GM19463 (cell line): ENCODE measurements at regions not wholly inside any gene's neighbourhood (a gene's known extent, or its start where the extent isn't known, plus 50 kb on each side); places are given as distances from the start of the nearest gene placed in this dataset.

ENCODE experiments used
- ATAC-seq: cut with Tn5 transposase; IDR thresholded peaks from one replicate; pipeline ENCODE4 v1.9.1; 2021; ENCODE audit warnings: mild to moderate bottlenecking, moderate library complexity; ENCODE audit not compliant: unreplicated experiment

DNA sequence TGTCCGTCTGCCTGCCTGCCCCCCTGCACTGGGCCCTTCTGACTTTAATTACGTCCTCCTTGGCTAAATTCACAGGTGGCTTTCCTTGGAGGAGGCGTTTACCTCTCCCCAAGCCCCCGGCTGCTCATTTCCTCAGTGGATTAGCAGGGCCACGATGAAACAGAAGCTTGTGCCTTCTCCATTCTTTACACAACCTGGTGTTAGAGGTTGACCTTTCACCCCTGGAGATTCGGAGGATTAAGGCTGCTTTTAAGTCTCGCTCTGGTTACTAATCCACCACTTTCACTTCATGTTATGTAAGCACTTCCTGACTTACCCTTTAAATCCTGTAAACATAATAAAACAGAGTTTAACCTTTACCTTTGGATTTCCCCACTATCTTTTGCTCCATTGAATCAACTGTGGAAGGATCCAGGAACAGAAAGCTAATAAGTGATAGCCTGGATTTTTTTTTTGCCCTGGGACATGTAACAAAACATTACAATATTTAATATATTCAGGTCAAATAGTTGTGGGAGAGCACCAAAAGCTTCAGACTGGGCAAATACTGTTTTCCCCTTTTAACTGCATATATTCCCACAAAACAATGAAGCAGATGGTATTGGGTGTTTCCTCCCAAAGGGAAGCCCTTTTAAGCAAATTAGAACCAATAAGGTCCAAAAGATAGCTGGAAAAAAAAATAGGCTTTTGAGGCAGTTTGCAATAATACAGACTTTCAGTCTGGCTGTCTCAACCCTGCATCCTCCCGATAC lies 370.2 kb downstream of the EN1 start:
- ATAC-seq, result no peak

DNA sequence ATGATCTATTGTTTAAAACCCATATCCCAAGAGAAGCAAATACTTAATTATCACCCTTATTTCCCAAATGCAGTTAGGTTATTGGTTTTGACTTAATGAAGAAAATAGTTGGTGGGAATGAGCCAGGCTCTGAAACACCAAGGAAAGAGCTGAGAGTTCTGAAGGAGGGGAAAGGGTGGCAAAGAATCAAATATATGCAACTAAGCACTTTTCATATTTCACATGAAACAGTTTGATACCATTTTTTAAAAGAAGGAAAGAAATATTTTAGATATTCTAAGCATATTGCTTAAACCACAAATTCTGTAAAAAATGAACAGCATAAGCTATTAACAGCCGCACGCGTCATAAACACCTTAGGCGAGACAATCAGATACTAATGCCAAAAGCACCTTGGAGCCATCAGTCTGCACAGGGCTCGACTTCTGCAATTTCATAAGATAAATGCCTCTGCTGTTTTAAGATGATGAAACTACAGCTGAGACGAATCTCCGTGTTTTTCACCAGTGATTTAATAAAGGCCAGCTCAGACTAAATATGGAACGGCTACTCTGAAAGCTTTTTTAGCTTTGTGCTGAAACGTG lies 371.7 kb downstream of the EN1 start:
- no peak for ATAC-seq

DNA sequence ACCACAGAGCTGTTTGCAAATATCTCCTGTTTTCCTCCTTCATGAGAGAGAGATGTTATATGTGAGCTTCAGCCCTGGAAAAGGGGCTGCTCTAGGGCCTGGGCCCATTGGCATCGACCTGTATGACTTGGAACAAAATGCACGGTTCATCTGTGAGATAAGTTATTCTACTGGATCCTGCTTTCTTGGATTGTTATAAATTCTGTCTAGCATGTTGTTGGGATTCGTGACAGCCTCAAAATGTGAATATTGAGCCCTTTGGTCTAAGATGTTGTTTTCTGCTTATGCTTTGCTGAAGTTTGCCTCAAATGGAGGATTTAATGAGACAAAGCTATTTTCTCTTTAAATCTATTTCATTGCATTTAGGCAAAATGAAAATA lies 372.9 kb downstream of the EN1 start:
- no peak for ATAC-seq

DNA sequence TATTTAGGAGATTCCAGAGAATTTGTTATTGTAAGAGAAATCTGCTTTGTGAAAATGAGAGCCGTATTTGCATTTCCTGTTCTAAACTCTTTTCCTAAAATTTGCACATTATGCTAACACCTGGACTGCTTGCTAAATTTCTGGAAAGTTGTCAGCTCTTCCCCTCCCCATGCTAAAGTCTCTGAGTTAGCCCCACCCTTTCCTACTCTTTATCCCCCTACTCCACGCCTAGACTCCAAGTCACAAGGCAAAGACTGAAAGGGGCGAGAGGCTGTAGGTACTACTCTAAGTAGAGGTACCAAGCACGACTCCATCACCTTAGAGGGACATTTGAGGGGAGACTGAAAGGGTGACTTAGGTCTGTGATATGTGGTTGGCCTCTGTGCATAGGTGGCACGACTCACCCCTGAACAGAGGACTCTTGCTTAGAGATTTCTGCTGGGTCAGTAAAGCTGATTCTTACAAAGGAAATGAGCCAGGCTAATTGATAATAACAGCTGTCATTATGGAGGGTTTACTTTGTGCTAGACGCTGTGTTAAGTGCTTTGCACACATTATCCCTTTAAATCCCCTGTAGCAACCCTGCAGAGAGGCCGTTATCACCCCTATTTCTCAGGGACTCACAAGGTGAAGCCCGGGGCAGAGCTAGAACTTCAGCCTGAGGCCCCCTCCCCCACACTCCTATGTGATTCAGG lies 373.5 kb downstream of the EN1 start:
- no peak for ATAC-seq

DNA sequence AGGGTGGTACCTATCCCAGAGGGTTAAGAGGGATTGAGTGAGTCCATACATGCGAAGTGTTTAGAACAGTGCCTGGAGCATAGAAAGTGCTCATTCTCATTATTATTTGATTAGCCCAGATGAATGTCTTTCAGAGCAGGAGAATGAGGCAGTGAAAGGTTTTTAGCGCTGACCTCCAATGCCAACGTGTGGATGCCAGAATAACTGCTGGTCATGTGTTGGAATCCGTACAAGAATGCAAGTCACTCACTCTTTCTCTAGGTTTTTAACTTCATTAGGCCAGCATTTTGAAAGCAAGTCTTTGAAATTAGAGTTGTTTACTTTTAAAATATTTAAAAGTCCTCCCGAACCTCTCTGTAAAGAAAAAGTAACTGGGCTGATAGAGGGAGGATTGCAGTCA lies 374.2 kb downstream of the EN1 start:
- ATAC-seq, result no peak

DNA sequence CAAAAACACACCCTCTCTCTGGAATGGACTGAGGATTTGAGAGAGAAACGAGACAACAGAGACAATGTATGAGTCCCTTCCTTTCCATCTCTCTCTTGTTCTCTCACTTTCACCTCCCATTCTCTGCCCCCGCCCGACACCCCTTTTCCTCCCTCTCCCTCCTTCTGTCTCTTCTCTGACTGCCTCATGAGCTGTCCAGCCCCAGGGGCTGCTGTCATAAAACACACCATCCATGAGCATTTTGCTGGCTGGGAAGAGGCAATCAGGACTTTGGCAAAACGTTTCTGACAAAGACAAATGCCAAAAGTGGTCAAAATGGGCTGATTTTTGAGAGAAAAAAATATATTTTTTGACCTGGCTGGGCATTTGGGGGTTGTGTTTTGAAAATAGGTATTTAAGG lies 377.2 kb downstream of the EN1 start:
- ATAC-seq, result no peak

DNA sequence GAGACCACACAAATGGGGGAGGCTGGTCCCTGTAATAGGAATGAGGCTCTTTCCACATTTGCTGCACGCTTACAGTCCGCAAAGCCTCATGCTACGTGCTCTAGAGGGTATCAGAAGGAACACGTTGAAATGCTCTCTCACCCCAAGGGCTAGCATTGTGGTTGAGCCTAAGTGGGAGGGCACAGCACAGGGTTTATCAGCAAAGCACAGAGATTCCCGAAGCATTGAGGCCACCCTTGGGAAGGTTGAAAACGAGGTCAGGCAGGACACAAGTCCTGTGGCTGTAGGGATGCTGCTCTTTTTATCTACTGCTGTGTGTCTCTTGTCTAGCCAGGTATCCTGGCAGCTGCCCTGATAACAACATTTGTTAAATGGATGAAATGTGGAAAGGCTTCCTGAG lies 378.3 kb downstream of the EN1 start:
- no peak for ATAC-seq

DNA sequence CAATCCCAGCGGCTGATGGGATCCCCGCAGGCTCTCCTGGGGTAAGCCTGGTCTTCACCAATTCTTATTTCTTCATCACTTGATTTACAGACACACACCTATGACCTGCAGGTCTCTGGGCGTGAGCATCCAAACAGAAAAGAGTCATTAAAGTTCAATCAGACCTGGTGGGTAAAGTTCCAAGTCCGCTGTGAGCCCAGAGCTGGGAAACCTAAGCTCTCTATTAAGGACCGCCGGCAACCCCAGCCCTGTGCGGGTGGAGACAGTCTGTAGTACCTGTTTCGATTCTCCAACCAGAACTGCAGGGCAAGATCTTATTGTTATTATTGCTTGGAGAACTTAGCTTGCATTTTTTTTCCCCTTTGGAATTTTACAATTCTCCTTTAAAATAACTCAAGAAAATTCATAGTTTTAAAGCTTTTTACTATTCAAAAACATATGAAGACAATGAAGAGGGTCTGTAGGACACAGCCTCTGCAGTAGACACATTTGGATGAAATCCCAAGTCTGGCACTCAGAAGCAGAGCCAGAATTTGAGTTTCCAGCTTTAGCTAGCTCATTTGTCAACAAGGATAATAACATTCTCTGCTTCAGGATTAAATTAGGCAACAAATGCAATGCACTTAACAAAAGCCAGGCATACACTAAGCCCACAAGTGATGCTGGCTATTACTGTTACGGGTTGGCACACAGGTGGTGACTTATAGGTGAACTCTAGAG lies 376.4 kb downstream of the INSIG2 start:
- ATAC-seq, result no peak

DNA sequence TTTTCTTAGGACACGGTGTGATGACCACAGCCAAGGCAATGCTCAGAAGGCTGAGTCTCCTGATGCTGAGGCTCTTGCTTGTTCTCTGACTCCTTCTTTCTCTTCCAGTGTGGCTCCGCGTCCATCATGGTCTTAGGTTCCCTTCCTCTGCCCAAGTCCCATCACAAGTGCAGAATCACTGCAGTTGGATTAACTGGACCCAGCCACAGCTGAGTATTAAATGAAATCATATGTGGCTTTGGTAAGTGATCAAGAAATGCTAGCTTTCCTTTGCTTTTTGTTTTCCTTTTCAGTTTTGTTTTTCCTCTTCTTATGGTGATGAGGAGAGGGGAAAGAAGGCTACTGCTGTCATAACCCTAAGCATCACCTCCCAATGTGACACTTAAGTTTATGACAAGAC lies 375.8 kb downstream of the INSIG2 start:
- ATAC-seq, result no peak

DNA sequence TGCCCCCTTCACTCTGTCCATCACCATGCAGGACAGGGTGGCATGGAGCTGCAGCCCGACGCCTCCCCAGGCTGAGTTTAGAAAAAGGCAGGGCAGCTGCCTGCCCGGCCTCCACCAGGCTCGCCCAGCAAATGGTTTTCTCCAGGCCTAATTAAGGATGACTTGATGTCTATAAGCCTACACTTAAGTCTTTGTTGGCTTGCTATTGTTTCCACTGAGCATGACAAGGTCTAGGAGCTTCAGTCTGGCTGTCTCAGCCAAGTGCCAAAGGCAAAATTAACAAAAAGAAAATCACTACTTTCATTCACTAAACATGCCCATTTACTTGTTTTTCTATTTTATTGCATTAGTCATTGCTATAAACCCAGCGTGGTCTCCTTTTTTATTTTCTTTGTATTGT lies 372.2 kb downstream of the INSIG2 start:
- ATAC-seq, result no peak

DNA sequence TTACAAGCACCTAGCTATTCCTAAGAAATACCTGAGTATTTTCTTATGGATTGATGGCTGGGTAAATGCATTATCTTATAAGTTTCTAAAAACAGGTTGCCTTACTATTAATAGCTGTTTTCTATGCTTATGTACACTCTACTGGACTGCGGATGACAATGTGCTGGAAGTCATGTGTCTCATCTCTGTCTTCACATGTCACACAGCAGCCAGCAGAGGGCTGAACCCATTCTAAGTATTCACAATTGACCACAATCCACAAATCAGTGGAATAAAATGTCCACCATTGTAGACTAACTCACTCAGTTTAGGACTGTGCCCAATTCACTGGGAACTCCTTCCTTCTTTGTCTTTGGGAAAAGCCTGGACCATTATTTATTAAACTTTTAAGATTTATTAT lies 371.2 kb downstream of the INSIG2 start:
- ATAC-seq, result no peak

DNA sequence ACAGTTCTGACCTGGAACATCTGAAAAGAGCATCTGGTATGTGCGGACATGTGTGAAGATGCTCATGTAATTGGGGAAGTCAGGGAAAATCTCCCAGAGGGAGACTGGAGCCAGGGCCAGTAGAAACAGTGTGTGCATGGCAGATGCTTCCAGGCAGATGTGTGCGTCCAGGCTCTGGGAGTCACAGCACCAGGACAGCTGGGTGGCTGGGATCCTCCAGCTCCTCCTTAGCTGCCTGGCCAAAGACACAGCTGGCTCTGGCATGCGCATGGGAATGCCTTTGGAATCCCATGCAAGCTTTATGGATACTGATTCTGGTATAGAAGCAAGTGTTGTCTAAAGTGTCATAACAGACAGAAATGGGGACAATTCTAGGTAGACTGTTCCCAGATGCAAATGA lies 369.7 kb downstream of the INSIG2 start:
- no peak for ATAC-seq

DNA sequence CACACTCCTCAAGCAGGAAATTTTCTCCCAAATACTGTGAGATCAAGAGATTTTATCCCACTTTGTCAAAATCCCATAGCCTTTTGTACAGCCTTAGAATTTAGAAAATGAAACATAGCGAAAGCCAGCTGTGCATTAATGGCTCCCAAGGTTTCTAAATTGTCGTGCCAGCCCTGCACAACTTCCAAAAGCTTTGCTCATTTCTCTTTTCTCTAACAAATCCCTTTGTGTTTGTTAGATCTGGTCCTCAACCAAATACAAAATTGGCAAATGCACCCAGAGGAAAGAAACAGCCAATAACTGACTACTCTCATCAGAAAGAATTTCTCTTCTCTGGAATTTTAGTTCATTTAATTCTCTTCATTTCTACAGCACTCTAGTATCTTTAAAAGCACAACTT lies 361.1 kb downstream of the INSIG2 start:
- ATAC-seq, result no peak

DNA sequence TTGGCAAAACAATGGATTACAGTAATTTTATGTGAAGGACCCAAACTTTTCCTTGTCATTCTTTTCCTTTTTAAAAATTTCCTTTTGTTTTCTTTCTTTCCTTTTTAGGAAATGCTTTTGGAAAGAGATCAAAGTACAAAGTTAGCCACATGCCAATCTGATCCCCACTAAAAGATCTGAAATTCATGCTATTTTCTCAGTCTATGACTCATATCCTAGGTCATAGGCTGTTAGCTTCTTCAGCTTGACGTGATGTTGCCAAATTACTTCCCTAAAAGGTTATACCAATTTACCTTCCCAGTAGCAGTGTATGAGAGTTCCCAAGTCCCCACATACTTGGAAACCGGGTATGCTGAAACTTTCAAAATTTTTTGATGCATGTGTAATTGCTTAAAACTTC lies 355.3 kb downstream of the INSIG2 start:
- ATAC-seq, result no peak

DNA sequence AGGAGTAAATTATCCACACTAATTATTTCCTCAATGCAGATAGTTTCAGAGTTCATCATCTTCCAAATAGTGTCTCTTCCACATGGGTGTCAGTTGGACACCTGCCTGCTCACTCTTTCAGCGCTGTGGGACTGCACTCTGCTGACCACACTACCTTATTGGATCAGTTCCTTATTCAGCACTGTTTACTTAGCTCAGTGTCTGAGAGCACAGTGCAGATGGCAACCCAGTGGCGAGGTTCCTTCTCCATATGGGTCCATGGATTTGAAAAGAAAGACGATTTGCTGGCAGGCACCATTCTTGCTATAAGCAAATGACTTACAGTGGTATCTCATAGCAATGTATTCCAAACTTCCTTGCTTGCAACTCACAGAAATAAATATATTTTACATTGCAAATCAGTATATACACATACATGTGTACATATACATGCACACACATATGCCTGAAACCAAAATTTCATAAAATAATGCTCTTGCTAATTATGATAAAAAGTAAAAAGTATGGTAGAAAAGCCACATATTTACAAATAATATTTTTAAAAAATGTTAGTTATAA lies 354.8 kb downstream of the INSIG2 start:
- no peak for ATAC-seq

DNA sequence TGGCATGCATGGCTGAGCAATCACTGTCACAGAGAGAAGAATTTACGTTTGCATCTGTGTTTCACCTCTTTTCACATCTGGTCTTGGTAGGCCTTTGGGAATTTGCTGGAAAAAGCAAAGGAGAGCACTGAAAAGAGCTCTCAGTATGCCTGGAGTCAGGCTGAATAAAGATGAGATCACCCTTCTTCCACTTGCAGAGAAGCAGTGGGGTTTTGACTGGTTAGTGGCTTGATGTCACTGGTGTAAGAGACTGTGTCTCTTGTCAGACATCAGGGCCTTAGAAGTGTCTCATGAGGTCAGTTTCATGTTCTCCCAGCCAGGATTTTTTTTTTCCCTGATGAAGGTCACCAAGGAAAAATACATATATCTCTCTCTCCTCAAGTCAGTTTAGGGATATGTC lies 353.8 kb downstream of the INSIG2 start:
- ATAC-seq, result no peak

DNA sequence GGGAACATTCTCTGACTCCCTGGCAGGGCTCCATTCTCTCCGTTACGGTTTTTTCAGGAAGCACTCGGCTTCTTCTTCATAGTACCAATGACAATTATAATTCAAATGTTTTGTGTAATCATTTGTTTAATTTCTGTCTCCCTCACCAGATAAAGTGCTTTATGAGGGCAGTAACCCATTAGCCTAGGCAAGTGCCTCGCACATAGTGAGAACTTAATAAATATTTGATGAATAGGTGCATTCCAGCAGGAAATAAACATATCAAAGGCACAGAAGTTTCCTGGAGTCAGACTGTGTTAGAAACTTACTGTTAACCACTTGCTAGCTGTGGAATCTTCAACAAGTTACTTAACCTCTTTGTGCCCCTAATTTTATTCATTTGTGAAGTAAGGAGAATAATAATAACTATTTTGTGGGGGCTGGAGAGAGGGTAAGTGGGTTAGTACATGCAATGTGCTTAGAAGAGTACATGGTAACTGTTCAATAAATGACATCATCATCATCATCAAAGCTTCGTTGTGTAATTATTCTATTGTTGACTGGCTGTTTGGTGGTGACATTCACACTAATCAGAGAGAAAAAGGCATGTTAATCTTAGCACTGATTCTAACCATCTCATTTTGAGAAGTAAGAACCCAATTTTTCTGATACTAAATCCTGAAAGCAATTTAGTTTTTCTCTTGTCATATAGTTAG lies 352.3 kb downstream of the INSIG2 start:
- ATAC-seq, result no peak

DNA sequence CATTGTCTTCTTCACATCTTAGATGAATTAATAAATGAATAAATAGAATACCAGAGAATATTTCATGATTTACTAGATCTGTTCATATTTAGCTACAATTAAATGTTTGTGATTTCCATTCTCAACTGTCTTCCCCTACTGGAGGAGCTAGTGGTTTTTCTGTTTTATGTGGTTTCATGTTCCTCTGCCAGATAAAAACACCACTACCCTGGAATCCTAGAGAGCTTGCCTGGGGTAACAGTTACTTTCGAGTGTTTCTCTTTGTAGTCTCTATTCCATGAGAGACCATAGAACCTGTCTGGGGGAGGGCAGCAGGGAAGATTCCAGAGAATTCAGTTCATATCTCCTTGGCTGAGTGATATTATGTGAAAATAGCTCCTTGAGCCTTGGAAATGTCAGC lies 349.2 kb downstream of the INSIG2 start:
- ATAC-seq, result no peak

DNA sequence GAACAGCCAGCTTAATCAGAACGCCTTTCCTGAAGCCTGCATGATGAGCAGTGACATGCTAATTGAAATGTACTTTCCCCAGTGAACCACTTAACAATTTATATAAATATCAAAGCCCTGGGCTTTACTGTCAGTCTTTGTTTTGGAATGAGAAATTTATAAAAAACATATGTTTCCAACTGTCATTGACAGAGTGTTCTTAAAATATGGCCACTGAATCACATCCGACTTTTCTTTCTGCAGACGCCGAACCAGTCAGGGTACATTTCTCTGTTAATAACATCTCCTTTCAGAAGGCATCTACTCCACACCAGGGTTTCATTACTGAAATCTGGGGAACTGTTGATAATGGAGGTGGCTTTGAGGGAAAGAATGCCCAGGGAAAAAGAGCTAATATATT lies 343.7 kb downstream of the INSIG2 start:
- no peak for ATAC-seq

DNA sequence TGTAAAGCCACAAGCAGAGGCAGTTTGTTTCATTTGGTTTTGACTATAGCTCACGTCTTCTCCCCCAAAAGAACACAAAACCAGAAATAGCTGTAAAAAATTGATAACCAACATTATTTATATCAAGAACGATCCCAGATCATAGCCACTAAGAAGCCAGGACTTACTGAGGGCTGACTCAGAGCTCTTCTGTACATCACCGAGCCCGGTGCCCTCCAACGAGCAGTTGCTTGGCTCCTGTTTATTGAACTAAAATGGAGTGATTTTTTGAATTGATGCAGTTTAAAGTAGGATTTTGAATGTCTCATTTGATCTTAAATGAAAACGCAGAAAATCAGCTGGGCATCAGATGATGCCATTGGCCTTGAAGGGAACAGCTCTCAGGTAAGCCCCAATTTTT lies 343.3 kb downstream of the INSIG2 start:
- ATAC-seq, result no peak

DNA sequence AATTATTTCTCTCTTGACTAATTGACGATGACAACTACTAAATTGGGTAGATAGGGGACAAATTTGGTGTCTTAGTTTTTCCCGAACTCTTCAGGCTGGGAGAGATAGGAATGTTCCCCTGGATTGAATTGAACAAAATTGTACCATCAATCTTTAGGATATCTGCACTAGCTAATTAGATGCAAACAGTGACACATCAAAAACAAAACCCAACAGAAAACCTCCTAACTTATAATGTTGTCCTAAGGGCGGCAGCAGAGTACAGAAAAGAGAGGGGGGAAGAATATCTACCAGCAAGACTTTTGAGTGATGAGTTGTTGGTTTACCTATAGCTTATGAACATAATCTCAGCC lies 342.9 kb downstream of the INSIG2 start:
- no peak for ATAC-seq
